OCI-LY7 (cell line): ENCODE measurements at regions not wholly inside any gene's neighbourhood (a gene's known extent, or its start where the extent isn't known, plus 50 kb on each side); places are given as distances from the start of the nearest gene placed in this dataset.

Source experiments
- BruUV-seq: library from RNA; stranded (reverse); fragments of 400-500 nt; replicated peaks from 2 replicates; lab custom pipeline; 2021; lab: Mats Ljungman, UMichigan
- CTCF ChIA-PET: fragments of 300-600 bp; sonication (Branson Sonifier 250); formaldehyde crosslinking; loops from one replicate; lab custom pipeline; 2022; ENCODE audit warnings: antibody characterized with exemption; ENCODE audit not compliant: unreplicated experiment; lab: Charles Lee
- POLR2A ChIA-PET: fragments of 300-600 bp; sonication (Branson Sonifier 250); formaldehyde crosslinking; loops from one replicate; lab custom pipeline; 2022; ENCODE audit warnings: antibody characterized with exemption; lab: Charles Lee
- DNase-seq: peaks from one replicate; pipeline ENCODE4 v3.0.0-alpha.2; 2015; ENCODE audit warnings: low spot score
- H2AFZ ChIP-seq: fragments of 200-600 bp; sonication (generic), shearing (Covaris generic); 2 replicates; pipeline ENCODE4 v1.6.1; 2014; ENCODE audit warnings: mild to moderate bottlenecking, antibody characterized with exemption, low read length, moderate library complexity
- H3K27ac ChIP-seq: fragments of 200-600 bp; sonication (generic); 2 replicates; pipeline ENCODE4 v1.5.1; 2014; ENCODE audit warnings: mixed run types, low read depth, mild to moderate bottlenecking, moderate library complexity, low read length, inconsistent platforms; ENCODE audit not compliant: poor library complexity, severe bottlenecking
- H3K36me3 ChIP-seq: fragments of 200-600 bp; sonication (generic); 2 replicates; pipeline ENCODE4 v1.6.1; 2014; ENCODE audit warnings: mild to moderate bottlenecking, antibody characterized with exemption, low read length, moderate library complexity, mixed read lengths; ENCODE audit not compliant: insufficient read depth
- H3K4me1 ChIP-seq: fragments of 200-600 bp; sonication (generic); 2 replicates; pipeline ENCODE4 v1.5.1; 2014; ENCODE audit warnings: mild to moderate bottlenecking, low read length; ENCODE audit not compliant: insufficient read depth, poor library complexity, severe bottlenecking
- H3K4me2 ChIP-seq: fragments of 200-600 bp; sonication (generic); 2 replicates; pipeline ENCODE4 v1.6.1; 2014; ENCODE audit warnings: mild to moderate bottlenecking, low read length
- H3K4me3 ChIP-seq: fragments of 200-600 bp; sonication (generic); 2 replicates; pipeline ENCODE4 v1.5.1; 2014; ENCODE audit warnings: mild to moderate bottlenecking, low read depth, low read length; ENCODE audit not compliant: poor library complexity, severe bottlenecking
- H3K79me2 ChIP-seq: fragments of 200-600 bp; sonication (generic); 2 replicates; pipeline ENCODE4 v1.6.1; 2016; ENCODE audit warnings: low read depth, mild to moderate bottlenecking, low read length, moderate library complexity, mixed read lengths; ENCODE audit not compliant: insufficient read depth
- H3K9me2 ChIP-seq: fragments of 200-600 bp; sonication (generic); 2 replicates; pipeline ENCODE4 v1.6.1; 2016; ENCODE audit warnings: mild to moderate bottlenecking, low read length, mixed read lengths; ENCODE audit not compliant: insufficient read depth
- H3K9me3 ChIP-seq: fragments of 200-600 bp; sonication (generic); 2 replicates; pipeline ENCODE4 v1.6.1; 2014; ENCODE audit warnings: mild to moderate bottlenecking, mixed run types, low read length, mixed read lengths
- H4K20me1 ChIP-seq: fragments of 200-600 bp; sonication (generic); 2 replicates; pipeline ENCODE4 v1.6.1; 2014; ENCODE audit warnings: mild to moderate bottlenecking, antibody characterized with exemption, low read length, moderate library complexity, mixed read lengths; ENCODE audit not compliant: insufficient read depth
- CTCF ChIP-seq: fragments of 200-600 bp; sonication (generic); conservative IDR thresholded peaks from 2 replicates; pipeline ENCODE4 v1.5.1; 2014; ENCODE audit warnings: mild to moderate bottlenecking, antibody characterized with exemption, low read length, moderate library complexity, mixed read lengths
- EZH2phosphoT487 ChIP-seq: fragments of 200-600 bp; sonication (generic); IDR thresholded peaks from 2 replicates; pipeline ENCODE4 v1.6.1; 2018; ENCODE audit warnings: low read depth, borderline replicate concordance, mild to moderate bottlenecking, mixed run types, antibody characterized with exemption, low read length, moderate library complexity, mixed read lengths
- intact Hi-C: fragments of 100-400 bp; cut with micrococcal nuclease; formaldehyde crosslinking; loops from one replicate; pipeline ENCODE4 v1.10.0; 2022; ENCODE audit not compliant: unreplicated experiment

GRCh38 chr13:62846302-62846701 lies 1430.7 kb upstream of the PCDH20 start:
- H3K9me2 ChIP-seq, result no peaks in the 10 kb centered on the region
- H3K4me3 ChIP-seq, result no peak overlapping the region
- H3K79me2 ChIP-seq, result no peaks in the 10 kb centered on the region
- no peak for TF ChIP-seq CTCF
- no peak for TF ChIP-seq EZH2phosphoT487
- DNase-seq, result no peak
- H3K27ac ChIP-seq, result no peak overlapping the region
- H4K20me1 ChIP-seq, result no peaks in the 10 kb centered on the region
- ChIA-PET CTCF (no interaction called here), POLR2A (no interaction called here)
- intact Hi-C loops, result no loop called here
- H3K9me3 ChIP-seq, result no peaks in the 10 kb centered on the region
- no peaks in the 10 kb centered on the region for H3K4me1 ChIP-seq
- H2AFZ ChIP-seq, result no peak overlapping the region
- BruUV-seq, result no TSS peak
- H3K36me3 ChIP-seq, result no peaks in the 10 kb centered on the region
- no peak overlapping the region for H3K4me2 ChIP-seq

DNA sequence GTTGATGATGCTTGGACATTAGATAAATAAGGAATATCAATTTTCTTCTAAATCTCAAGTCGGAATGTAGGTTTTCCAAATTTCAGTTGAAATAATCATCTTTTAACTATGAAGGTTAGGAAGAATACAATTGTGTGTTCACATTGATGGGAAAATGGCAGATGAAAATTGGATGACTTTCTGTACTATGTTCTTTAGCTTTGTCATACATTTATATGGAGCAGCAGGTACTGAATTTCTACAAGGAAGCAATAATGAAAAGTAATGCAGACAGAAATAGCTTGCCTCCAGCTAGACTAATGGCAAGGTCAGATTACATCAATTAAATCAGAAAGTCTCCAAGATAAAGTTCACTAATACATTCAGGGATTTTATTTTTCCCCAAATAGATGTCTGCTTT lies 1423.7 kb upstream of the PCDH20 start:
- no peak overlapping the region for H3K4me2 ChIP-seq
- intact Hi-C loops, result no loop called here
- H3K27ac ChIP-seq, result no peak overlapping the region
- POLR2A ChIA-PET, result interaction anchor here (0.6 kb wide), 1 partner anchor 511 kb away, joined by 8 read pairs; no protein-coding TSS in a partner anchor
- H2AFZ ChIP-seq, result no peak overlapping the region
- H3K9me2 ChIP-seq, result no peaks in the 10 kb centered on the region
- no peaks in the 10 kb centered on the region for H3K79me2 ChIP-seq
- CTCF ChIA-PET, result no interaction called here
- H3K9me3 ChIP-seq, result no peaks in the 10 kb centered on the region
- TF ChIP-seq CTCF, result no peak
- TF ChIP-seq EZH2phosphoT487, result no peak
- no peak overlapping the region for H3K4me3 ChIP-seq
- no peaks in the 10 kb centered on the region for H4K20me1 ChIP-seq
- no peaks in the 10 kb centered on the region for H3K36me3 ChIP-seq
- DNase-seq, result no peak
- no TSS peak for BruUV-seq
- H3K4me1 ChIP-seq, result no peaks in the 10 kb centered on the region

GRCh38 chr13:62838929-62839328 lies 1423.3 kb upstream of the PCDH20 start:
- no TSS peak for BruUV-seq
- no peak for TF ChIP-seq EZH2phosphoT487
- no peak for TF ChIP-seq CTCF
- DNase-seq, result no peak
- ChIA-PET POLR2A (interaction anchor here (0.6 kb wide), 1 partner anchor 511 kb away, joined by 8 read pairs; no protein-coding TSS in a partner anchor), CTCF (no interaction called here)
- no peak overlapping the region for H3K27ac ChIP-seq
- H3K4me1 ChIP-seq, result no peaks in the 10 kb centered on the region
- no peak overlapping the region for H3K4me3 ChIP-seq
- intact Hi-C loops, result no loop called here
- H3K4me2 ChIP-seq, result no peak overlapping the region
- H3K9me3 ChIP-seq, result no peaks in the 10 kb centered on the region
- H3K79me2 ChIP-seq, result no peaks in the 10 kb centered on the region
- no peaks in the 10 kb centered on the region for H3K36me3 ChIP-seq
- no peaks in the 10 kb centered on the region for H3K9me2 ChIP-seq
- no peak overlapping the region for H2AFZ ChIP-seq
- H4K20me1 ChIP-seq, result no peaks in the 10 kb centered on the region
